ENCODE measurements at regions not wholly inside any gene's neighbourhood (a gene's known extent, or its start where the extent isn't known, plus 50 kb on each side); places are given as distances from the start of the nearest gene placed in this dataset.
A peak's percentile ranks its signal among the peaks of the same experiment; 100 is the strongest.

- Histone ChIP-seq H3K9me3 (no peaks in the 10 kb centered on the region), H3K4me1 (ENCODE audit: low read depth) (no peaks in the 10 kb centered on the region), H3K36me3 (ENCODE audit: low read depth) (no peaks in the 10 kb centered on the region), H3K4me3 (no peak overlapping the region)
- intact Hi-C loops (cut with DNase I, micrococcal nuclease) = no loop called here
- ATAC-seq = no peak
- DNase-seq = no peak
- no peak for TF ChIP-seq CTCF (IDR thresholded peaks at IDR 0.05)
Observed at GRCh38 chr1:240687820-240688219, 75.9 kb upstream of the GREM2 start.

GRCh38 chr1:240683576-240683975 lies 71.6 kb upstream of the GREM2 start:
- Histone ChIP-seq H3K9me3 (no peaks in the 10 kb centered on the region), H3K36me3 (ENCODE audit: low read depth) (no peaks in the 10 kb centered on the region), H3K4me3 (no peak overlapping the region), H3K4me1 (ENCODE audit: low read depth) (no peaks in the 10 kb centered on the region)
- DNase-seq (peak in 2 of 3 donors; percentile 9 to 44), ATAC-seq (no peak)
- no peak for TF ChIP-seq CTCF (IDR thresholded peaks at IDR 0.05)
- intact Hi-C loops (cut with DNase I, micrococcal nuclease) = no loop called here

- no peaks in the 10 kb centered on the region for H3K36me3 ChIP-seq (ENCODE audit: low read depth)
- no peak for ATAC-seq
- intact Hi-C loops (cut with DNase I, micrococcal nuclease) = no loop called here
Observed at GRCh38 chr1:240682859-240683242, 70.9 kb upstream of the GREM2 start.

GRCh38 chr1:240682166-240682858 lies 70.4 kb upstream of the GREM2 start:
- no peaks in the 10 kb centered on the region for H3K4me1 ChIP-seq (ENCODE audit: low read depth)
- H3K36me3 ChIP-seq (ENCODE audit: low read depth) = no peaks in the 10 kb centered on the region
- intact Hi-C loops (cut with DNase I, micrococcal nuclease) = no loop called here
- no peak for TF ChIP-seq CTCF (IDR thresholded peaks at IDR 0.05)
- DNase-seq (no peak), ATAC-seq (no peak)
- no peak overlapping the region for H3K4me3 ChIP-seq
- no peaks in the 10 kb centered on the region for H3K9me3 ChIP-seq

More at GRCh38 chr1:240682859-240683242, 70.9 kb upstream of the GREM2 start:
- no peak overlapping the region for H3K4me3 ChIP-seq
- TF ChIP-seq CTCF (IDR thresholded peaks at IDR 0.05) = no peak
- no peaks in the 10 kb centered on the region for H3K4me1 ChIP-seq (ENCODE audit: low read depth)
- no peak for DNase-seq
- H3K9me3 ChIP-seq = no peaks in the 10 kb centered on the region

- no peak for TF ChIP-seq CTCF (IDR thresholded peaks at IDR 0.05)
- no peak overlapping the region for H3K4me3 ChIP-seq
- no peaks in the 10 kb centered on the region for H3K9me3 ChIP-seq
- intact Hi-C loops (cut with DNase I, micrococcal nuclease) = no loop called here
- no peak for DNase-seq
- ATAC-seq = no peak
- H3K4me1 ChIP-seq (ENCODE audit: low read depth) = no peaks in the 10 kb centered on the region
- H3K36me3 ChIP-seq (ENCODE audit: low read depth) = no peaks in the 10 kb centered on the region
Observed at GRCh38 chr1:240672132-240672811, 60.3 kb upstream of the GREM2 start.

All from mucosa of descending colon (tissue), 3 donors.